Naive B cell (primary cell): ENCODE measurements at regions not wholly inside any gene's neighbourhood (a gene's known extent, or its start where the extent isn't known, plus 50 kb on each side); places are given as distances from the start of the nearest gene placed in this dataset.
A peak's percentile ranks its signal among the peaks of the same experiment; 100 is the strongest.

Experiments used
- ATAC-seq, 2 donors: fragments of 150-1000 bp; cut with Tn5 transposase; 2 replicates each; pipeline ENCODE4 v1.10.0; 2021; ENCODE audit warnings: low read depth in 2 of 2, mild to moderate bottlenecking in 2 of 2, moderate library complexity in 2 of 2
- DNase-seq: peaks from one replicate; pipeline ENCODE4 v3.0.0; 2022
- H3K27ac Mint-ChIP-seq, 6 donors: one replicate each; pipeline ENCODE4 v1.8.0; 2020 to 2022; ENCODE audit warnings: mild to moderate bottlenecking in 6 of 6, mixed read lengths in 6 of 6, moderate library complexity in 5 of 6, inconsistent platforms in 2 of 6
- H3K27me3 Mint-ChIP-seq, 3 donors: one replicate each; pipeline ENCODE4 v1.8.0; 2021 to 2022; ENCODE audit warnings: mixed read lengths in 3 of 3, mild to moderate bottlenecking in 1 of 3
- H3K36me3 Mint-ChIP-seq, 2 donors: one replicate each; pipeline ENCODE4 v1.8.0; 2020 to 2022; ENCODE audit warnings: mixed read lengths in 2 of 2, inconsistent platforms in 1 of 2, mild to moderate bottlenecking in 1 of 2
- H3K4me1 Mint-ChIP-seq, 3 donors: one replicate each; pipeline ENCODE4 v1.8.0; 2020 to 2022; ENCODE audit warnings: mixed read lengths in 3 of 3, inconsistent platforms in 1 of 3, mild to moderate bottlenecking in 1 of 3, moderate library complexity in 1 of 3
- H3K4me3 Mint-ChIP-seq, 8 donors: one replicate each; pipeline ENCODE4 v1.8.0; 2020 to 2022; ENCODE audit warnings: mild to moderate bottlenecking in 8 of 8, mixed read lengths in 8 of 8, moderate library complexity in 8 of 8, inconsistent platforms in 2 of 8
- H3K9me3 Mint-ChIP-seq, 7 donors: one replicate each; pipeline ENCODE4 v1.8.0; 2020 to 2022; ENCODE audit warnings: mixed read lengths in 7 of 7, mild to moderate bottlenecking in 5 of 7, inconsistent platforms in 2 of 7, moderate library complexity in 1 of 7

DNA sequence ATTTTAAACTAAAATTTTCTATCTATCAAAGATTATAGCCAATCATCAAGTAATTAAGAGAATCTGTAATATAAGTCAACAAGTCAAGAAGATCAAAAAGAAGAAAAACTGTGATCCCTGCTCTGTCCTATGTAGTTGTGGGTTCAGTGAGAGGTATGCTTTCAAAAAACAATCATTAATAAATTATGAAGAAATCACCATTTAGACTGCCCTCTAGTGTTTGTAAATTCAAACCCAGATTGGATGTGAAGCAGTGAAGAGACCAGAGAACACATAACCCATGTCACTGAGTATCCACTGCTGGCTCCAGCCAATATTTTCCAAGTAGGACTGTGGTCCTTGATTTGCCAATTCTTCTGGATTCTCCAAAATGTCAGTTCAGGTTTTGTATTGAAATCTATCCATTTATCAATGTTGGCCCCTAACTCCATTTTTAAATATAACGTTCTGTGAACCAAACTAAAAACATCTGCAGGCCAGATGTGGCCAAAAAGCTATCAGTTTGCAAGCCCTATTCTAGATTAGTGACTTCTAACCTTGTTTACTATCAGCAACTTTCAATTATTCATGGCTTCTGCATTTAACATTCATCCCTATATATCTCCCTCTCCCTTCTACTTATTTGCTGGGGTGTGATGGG lies 467.5 kb upstream of the CXADR start:
- Mint-ChIP-seq H3K9me3 (peaks cover 0 to 26% (median 9%) of the 10 kb centered on the region in 7 donors), H3K4me1 (no peaks in the 10 kb centered on the region)

GRCh38 chr21:17048974-17049373 lies 463.9 kb upstream of the CXADR start:
- Mint-ChIP-seq H3K9me3 (peaks cover 0 to 17% (median 9%) of the 10 kb centered on the region in 7 donors), H3K27ac (no peak overlapping the region), H3K4me3 (peak overlapping the region in 1 of 8 donors; percentile 44), H3K27me3 (no peaks in the 10 kb centered on the region), H3K36me3 (no peaks in the 10 kb centered on the region), H3K4me1 (no peaks in the 10 kb centered on the region)
- ATAC-seq (no peak), DNase-seq (no peak)

More for the DNA sequence above, 467.5 kb upstream of the CXADR start:
- ATAC-seq (no peak), DNase-seq (no peak)
- no peaks in the 10 kb centered on the region for H3K36me3 Mint-ChIP-seq
- no peak overlapping the region for H3K27ac Mint-ChIP-seq
- H3K4me3 Mint-ChIP-seq: no peak overlapping the region
- H3K27me3 Mint-ChIP-seq: no peaks in the 10 kb centered on the region

GRCh38 chr21:17050156-17050555 lies 462.7 kb upstream of the CXADR start:
- Mint-ChIP-seq H3K9me3 (peaks cover 0 to 17% (median 9%) of the 10 kb centered on the region in 7 donors), H3K4me1 (no peaks in the 10 kb centered on the region), H3K36me3 (no peaks in the 10 kb centered on the region), H3K27ac (no peak overlapping the region), H3K4me3 (no peak overlapping the region), H3K27me3 (no peaks in the 10 kb centered on the region)
- DNase-seq: no peak
- ATAC-seq: no peak

DNA sequence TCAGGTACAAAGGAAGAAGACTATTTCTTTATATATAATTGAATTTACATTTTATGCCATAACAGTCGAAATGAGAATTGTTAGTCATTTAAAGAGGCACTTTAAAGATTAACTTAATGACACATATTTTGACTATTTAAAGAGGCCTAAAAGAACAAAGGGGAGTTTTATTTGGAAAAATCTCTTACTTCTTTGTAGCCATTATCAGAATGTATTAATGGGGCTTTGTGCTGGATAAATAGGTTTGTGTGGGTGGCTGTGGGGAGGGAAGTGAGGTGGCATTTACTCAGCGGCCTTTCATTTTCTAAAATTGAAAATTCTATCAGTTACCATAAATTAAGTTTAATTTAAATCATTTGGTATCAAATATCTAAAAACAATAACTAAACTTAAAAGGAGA lies 462.2 kb upstream of the CXADR start:
- no peak overlapping the region for H3K4me3 Mint-ChIP-seq
- H3K4me1 Mint-ChIP-seq: no peaks in the 10 kb centered on the region
- no peak for DNase-seq
- no peak for ATAC-seq
- H3K27me3 Mint-ChIP-seq: no peaks in the 10 kb centered on the region
- peaks cover 0 to 17% (median 9%) of the 10 kb centered on the region in 7 donors for H3K9me3 Mint-ChIP-seq
- no peaks in the 10 kb centered on the region for H3K36me3 Mint-ChIP-seq
- no peak overlapping the region for H3K27ac Mint-ChIP-seq

GRCh38 chr21:17051054-17051453 lies 461.8 kb upstream of the CXADR start:
- ATAC-seq: no peak
- no peaks in the 10 kb centered on the region for H3K27me3 Mint-ChIP-seq
- no peak overlapping the region for H3K27ac Mint-ChIP-seq
- no peak for DNase-seq
- peaks cover 0 to 17% (median 9%) of the 10 kb centered on the region in 7 donors for H3K9me3 Mint-ChIP-seq
- H3K4me3 Mint-ChIP-seq: no peak overlapping the region
- H3K36me3 Mint-ChIP-seq: no peaks in the 10 kb centered on the region
- H3K4me1 Mint-ChIP-seq: no peaks in the 10 kb centered on the region

- Mint-ChIP-seq H3K27ac (no peak overlapping the region), H3K9me3 (peaks cover 0 to 16% (median 5%) of the 10 kb centered on the region in 7 donors), H3K27me3 (no peaks in the 10 kb centered on the region), H3K36me3 (no peaks in the 10 kb centered on the region), H3K4me1 (no peaks in the 10 kb centered on the region), H3K4me3 (no peak overlapping the region)
- ATAC-seq: no peak
- DNase-seq: no peak
Observed at GRCh38 chr21:17053321-17053720, 459.5 kb upstream of the CXADR start.

DNA sequence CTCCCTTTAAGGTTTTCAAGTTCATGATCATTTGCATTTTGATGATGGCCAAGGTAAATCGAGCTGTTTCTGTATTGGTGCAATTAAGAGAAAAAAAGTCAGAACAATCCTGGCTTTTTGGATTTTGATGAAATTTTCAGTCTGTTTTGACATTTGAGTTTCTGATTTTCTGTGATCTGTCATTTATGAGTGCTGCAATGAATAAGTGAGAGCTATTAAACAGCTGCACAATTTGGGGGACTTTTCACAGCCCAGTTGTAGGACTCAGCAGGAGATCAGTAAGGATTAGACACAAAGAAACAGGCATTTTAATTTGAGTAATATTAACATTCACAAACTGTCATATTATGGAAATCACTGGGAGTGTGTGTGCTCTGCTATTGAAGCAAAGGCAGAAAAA lies 452.9 kb upstream of the CXADR start:
- no peaks in the 10 kb centered on the region for H3K36me3 Mint-ChIP-seq
- no peak for DNase-seq
- ATAC-seq: no peak
- no peaks in the 10 kb centered on the region for H3K27me3 Mint-ChIP-seq
- H3K4me1 Mint-ChIP-seq: no peaks in the 10 kb centered on the region
- no peak overlapping the region for H3K4me3 Mint-ChIP-seq
- H3K9me3 Mint-ChIP-seq: peaks cover 0 to 21% (median 5%) of the 10 kb centered on the region in 7 donors
- H3K27ac Mint-ChIP-seq: no peak overlapping the region

DNA sequence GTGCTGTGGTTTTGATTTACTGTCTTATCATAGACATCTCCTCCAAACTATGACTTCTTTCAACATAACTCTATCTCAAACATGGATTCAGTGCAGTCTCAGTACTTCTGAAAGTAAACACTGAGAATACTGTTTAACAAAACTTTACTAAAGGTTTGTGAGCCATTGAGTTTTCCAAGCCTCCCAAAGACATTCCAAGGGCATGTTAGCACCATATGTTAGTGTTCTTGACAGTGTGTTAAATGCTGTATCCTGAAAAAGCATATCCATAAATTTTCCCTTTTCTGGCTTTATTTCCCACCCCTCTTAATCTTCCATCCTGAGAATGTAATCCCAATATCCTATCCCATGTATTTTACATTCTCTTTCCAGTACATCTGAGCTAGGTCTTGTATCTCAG lies 446.8 kb upstream of the CXADR start:
- Mint-ChIP-seq H3K27me3 (no peaks in the 10 kb centered on the region), H3K9me3 (peaks cover 3 to 10% (median 6%) of the 10 kb centered on the region in 7 donors), H3K36me3 (no peaks in the 10 kb centered on the region), H3K4me3 (no peak overlapping the region), H3K4me1 (no peaks in the 10 kb centered on the region), H3K27ac (no peak overlapping the region)
- ATAC-seq (no peak), DNase-seq (no peak)

DNA sequence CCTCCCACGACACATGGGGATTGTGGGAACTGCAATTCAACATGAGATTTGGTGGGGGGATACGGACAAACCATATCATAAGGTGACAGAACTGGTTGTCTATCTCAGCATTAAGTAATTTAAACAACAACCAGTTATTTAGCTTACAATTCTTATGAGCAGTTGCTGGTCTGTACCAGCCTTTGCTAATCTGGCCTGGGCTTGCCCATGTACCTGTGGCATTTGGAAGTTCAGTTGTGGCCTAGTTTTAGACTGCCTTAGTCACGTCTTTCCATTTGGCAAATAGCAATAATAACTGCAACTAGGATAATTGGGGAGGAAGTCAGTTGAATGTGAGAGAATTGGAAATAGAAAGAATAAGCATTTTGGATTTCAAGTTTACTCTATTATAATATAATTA lies 441.8 kb upstream of the CXADR start:
- no peaks in the 10 kb centered on the region for H3K27me3 Mint-ChIP-seq
- no peaks in the 10 kb centered on the region for H3K4me1 Mint-ChIP-seq
- no peaks in the 10 kb centered on the region for H3K36me3 Mint-ChIP-seq
- no peak for ATAC-seq
- peaks cover 0 to 8% (median 5%) of the 10 kb centered on the region in 7 donors for H3K9me3 Mint-ChIP-seq
- H3K4me3 Mint-ChIP-seq: no peak overlapping the region
- no peak overlapping the region for H3K27ac Mint-ChIP-seq
- DNase-seq: no peak

DNA sequence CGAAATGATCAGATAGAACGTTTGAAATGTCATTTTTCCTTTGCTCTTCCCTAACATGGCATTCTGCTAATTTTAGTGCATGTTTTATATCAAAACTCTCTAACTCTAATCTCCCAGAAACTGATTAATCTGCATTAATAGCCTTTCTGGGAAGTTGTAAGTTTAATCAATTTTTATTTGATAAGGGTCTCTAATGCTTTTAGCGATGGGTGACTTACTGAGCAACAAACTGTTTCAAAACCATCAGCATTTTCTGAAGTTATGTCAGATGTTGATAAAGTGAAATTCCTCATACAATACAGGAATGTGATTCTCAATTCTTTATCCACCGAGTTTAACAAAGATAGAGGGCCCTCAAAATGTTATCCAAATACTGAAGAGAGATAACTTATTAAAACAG lies 431.6 kb upstream of the CXADR start:
- ATAC-seq: no peak
- Mint-ChIP-seq H3K27me3 (no peaks in the 10 kb centered on the region), H3K27ac (no peak overlapping the region), H3K4me1 (no peaks in the 10 kb centered on the region), H3K36me3 (no peaks in the 10 kb centered on the region), H3K4me3 (no peak overlapping the region), H3K9me3 (peaks cover 0 to 6% (median 4%) of the 10 kb centered on the region in 7 donors)
- no peak for DNase-seq

DNA sequence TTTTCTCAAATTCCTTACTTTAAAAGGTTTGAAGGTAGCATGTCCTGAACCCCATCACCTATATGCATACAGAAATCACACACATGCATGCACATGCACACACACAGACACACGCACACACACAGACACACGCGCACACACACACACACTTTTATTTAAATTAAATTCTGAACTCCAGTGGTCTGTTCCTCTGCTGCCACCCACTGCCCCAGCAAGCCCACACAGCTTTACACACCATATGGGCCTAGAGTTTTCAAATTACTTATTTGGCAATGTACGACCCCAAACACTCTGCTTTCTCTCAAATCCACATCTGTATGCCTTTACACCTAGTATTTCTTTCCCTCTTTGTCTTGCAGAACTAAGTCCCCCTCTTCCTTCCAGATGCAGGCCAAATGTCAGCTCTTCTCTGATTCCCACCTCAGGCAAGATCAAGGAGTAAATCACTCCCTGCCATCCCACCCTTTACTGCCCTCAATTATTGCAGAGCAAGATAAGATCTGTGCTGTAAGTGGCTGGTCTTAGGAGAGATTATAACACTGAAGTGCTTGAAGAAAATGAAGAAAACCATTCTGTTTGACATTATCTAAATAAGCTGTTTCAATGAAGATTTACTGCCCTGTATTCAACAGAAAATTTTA lies 429.9 kb upstream of the CXADR start:
- no peak overlapping the region for H3K27ac Mint-ChIP-seq
- no peaks in the 10 kb centered on the region for H3K27me3 Mint-ChIP-seq
- H3K4me1 Mint-ChIP-seq: no peaks in the 10 kb centered on the region
- DNase-seq (no peak), ATAC-seq (no peak)
- no peak overlapping the region for H3K4me3 Mint-ChIP-seq
- no peaks in the 10 kb centered on the region for H3K36me3 Mint-ChIP-seq
- H3K9me3 Mint-ChIP-seq: peaks cover 0 to 9% (median 5%) of the 10 kb centered on the region in 7 donors

DNA sequence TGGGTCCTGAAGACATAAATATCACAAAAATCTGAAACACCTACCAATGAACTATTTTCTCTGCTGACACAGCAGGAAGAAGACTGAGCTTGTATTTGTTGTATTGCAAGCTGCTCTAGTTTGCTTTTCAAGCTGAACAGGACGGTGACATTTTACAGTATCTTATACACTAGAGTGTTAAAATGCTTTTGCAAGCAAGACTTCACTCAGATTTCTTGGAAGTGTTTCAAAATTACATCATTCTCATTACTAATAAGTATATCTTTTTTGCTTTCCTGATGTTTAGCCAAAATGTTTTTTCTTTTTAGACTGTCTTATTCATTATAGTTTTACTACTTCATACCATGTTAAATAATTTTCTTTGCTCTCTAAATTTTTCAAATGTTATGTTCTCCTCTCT lies 427.1 kb upstream of the CXADR start:
- DNase-seq (no peak), ATAC-seq (no peak)
- Mint-ChIP-seq H3K9me3 (peaks cover 3 to 10% (median 7%) of the 10 kb centered on the region in 7 donors), H3K27ac (no peak overlapping the region), H3K27me3 (no peaks in the 10 kb centered on the region), H3K4me3 (no peak overlapping the region), H3K36me3 (no peaks in the 10 kb centered on the region), H3K4me1 (no peaks in the 10 kb centered on the region)

DNA sequence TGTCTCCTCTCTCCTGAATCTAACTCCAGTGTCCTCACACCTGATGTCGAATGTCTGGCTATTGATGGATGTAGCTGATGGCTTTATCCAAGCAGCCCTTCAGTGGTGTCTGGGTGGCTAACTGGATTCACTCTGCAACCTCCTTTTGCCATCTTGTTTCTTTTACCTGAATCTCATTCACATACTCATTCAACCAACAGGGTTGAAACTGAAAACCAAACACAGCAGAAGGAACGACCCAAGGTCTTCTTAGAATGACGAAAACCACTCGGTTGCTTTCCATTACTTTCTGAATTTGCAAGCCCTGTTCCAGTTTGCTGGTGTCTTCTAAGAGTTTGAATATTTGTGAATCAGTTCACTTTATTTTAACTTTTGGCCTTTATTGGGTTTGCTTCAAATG lies 424.3 kb upstream of the CXADR start:
- Mint-ChIP-seq H3K27me3 (no peaks in the 10 kb centered on the region), H3K27ac (no peak overlapping the region), H3K9me3 (peaks cover 3 to 6% (median 5%) of the 10 kb centered on the region in 7 donors), H3K4me3 (no peak overlapping the region), H3K4me1 (no peaks in the 10 kb centered on the region), H3K36me3 (no peaks in the 10 kb centered on the region)
- DNase-seq: no peak
- no peak for ATAC-seq

GRCh38 chr21:17089091-17089491 lies 423.8 kb upstream of the CXADR start:
- peaks cover 3 to 6% (median 5%) of the 10 kb centered on the region in 7 donors for H3K9me3 Mint-ChIP-seq
- no peaks in the 10 kb centered on the region for H3K27me3 Mint-ChIP-seq
- no peak for ATAC-seq
- H3K36me3 Mint-ChIP-seq: no peaks in the 10 kb centered on the region
- no peak for DNase-seq
- no peaks in the 10 kb centered on the region for H3K4me1 Mint-ChIP-seq
- no peak overlapping the region for H3K27ac Mint-ChIP-seq
- no peak overlapping the region for H3K4me3 Mint-ChIP-seq
